ENCODE measurements at regions not wholly inside any gene's neighbourhood (a gene's known extent, or its start where the extent isn't known, plus 50 kb on each side); places are given as distances from the start of the nearest gene placed in this dataset.

- CTCF ChIA-PET = no interaction called here
- POLR2A ChIA-PET = no interaction called here
Measured at GRCh38 chrX:121256647-121257046, 209.2 kb downstream of the GLUD2 start.

DNA sequence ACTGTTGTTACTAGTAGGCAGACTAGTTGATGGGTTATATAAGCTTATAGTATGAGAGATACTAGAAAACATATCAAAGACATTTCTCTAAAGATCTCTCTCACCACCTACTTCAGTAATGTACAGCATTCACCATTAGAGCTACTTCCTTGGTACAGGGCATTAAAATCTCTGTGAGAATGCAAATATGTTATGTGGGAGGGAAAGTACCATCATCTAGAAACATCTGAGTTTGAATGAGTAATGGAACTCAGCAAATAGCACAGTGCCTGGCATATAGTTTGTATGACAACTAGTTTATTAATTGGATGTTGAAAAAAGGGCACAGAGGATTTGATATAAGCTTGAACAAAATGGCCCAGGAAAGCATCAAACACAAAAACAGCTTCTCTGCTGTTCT is 211.1 kb downstream of the GLUD2 start:
- TF ChIP-seq, protein P1, sequence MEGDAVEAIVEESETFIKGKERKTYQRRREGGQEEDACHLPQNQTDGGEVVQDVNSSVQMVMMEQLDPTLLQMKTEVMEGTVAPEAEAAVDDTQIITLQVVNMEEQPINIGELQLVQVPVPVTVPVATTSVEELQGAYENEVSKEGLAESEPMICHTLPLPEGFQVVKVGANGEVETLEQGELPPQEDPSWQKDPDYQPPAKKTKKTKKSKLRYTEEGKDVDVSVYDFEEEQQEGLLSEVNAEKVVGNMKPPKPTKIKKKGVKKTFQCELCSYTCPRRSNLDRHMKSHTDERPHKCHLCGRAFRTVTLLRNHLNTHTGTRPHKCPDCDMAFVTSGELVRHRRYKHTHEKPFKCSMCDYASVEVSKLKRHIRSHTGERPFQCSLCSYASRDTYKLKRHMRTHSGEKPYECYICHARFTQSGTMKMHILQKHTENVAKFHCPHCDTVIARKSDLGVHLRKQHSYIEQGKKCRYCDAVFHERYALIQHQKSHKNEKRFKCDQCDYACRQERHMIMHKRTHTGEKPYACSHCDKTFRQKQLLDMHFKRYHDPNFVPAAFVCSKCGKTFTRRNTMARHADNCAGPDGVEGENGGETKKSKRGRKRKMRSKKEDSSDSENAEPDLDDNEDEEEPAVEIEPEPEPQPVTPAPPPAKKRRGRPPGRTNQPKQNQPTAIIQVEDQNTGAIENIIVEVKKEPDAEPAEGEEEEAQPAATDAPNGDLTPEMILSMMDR (IDR thresholded peaks at IDR 0.05; ENCODE audit: control extremely low read depth, extremely low read depth, low read depth, missing control alignments) = no peak
- no peak for DNase-seq (ENCODE audit: extremely low spot score)
- ChIA-PET CTCF (interaction anchor here (0.6 to 1.4 kb wide), 2 partner anchors 50 to 64 kb away, joined by 3 to 4 read pairs; no protein-coding TSS in a partner anchor), POLR2A (no interaction called here)

More at GRCh38 chrX:121256647-121257046, 209.2 kb downstream of the GLUD2 start:
- TF ChIP-seq, protein P1 (IDR thresholded peaks at IDR 0.05; ENCODE audit: control extremely low read depth, extremely low read depth, low read depth, missing control alignments) = no peak
- no peak for DNase-seq (ENCODE audit: extremely low spot score)

DNA sequence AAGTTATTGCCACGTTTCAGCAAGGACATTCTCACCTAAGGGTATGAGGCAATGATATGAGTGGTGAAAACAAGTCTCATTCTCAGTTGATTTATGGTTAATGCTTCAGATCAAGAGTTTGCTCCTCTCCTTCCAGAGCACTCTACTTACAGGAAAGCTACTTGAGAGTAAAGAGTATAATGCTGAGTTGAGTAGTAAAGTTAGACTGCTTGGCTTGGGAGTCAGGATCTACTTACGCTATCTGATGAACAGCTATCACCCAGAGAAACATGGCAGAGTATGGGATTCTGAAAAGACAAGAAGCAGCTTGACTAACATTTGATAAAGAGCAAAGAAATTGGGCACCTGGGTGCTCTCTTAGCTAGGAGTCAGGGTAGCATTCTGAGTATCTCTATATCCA is 211.8 kb downstream of the GLUD2 start:
- no peak for DNase-seq (ENCODE audit: extremely low spot score)
- POLR2A ChIA-PET = no interaction called here
- CTCF ChIA-PET = interaction anchor here (0.8 to 1.4 kb wide), 2 partner anchors 13 to 63 kb away, joined by 3 to 4 read pairs; no protein-coding TSS in a partner anchor
- TF ChIP-seq, protein P1 (IDR thresholded peaks at IDR 0.05; ENCODE audit: control extremely low read depth, extremely low read depth, low read depth, missing control alignments) = no peak

- CTCF ChIA-PET = no interaction called here
- DNase-seq (ENCODE audit: extremely low spot score) = no peak
- POLR2A ChIA-PET = no interaction called here
- TF ChIP-seq, protein P1 (IDR thresholded peaks at IDR 0.05; ENCODE audit: control extremely low read depth, extremely low read depth, low read depth, missing control alignments) = no peak
Measured at GRCh38 chrX:121260596-121261240, 213.3 kb downstream of the GLUD2 start.

DNA sequence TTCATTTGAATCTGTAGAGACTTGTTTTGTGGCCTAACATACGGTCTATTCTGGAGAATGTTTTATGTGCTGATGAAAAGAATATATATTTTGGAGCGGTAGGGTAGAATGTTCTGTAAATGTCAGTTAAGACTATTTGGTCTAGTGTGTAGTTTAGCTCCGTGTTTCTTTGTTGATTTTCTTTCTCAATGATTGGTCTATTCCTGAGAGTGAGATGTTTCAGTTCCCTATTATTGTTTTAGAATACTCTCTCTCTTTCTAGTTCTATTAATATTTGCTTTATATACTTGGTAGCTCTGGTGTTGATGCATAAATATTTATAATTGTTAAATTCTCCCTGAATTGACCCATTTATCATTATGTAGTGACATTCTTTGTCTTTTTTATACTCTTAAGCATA is 236.5 kb downstream of the GLUD2 start:
- ChIA-PET POLR2A (no interaction called here), CTCF (no interaction called here)

DNA sequence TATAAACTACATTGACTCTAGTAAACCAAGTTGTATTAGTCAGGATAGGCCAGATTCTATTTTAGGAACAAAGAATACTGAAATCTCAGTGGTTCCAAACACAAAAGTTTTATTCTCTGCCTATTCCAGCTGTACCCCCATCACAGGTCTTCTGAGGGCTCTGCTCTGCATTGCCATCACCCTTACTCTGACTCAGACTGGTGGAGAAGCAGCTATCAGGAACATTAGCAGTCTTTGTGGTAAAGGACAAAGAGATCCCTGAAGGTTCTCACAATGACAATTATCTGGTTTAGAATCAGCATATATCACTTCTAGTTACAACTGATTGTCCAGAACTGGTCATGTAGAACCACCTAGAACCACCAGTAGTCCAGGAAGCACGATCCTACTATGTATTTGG is 251.1 kb downstream of the GLUD2 start:
- ChIA-PET CTCF (no interaction called here), POLR2A (interaction anchor here (0.6 kb wide), 1 partner anchor 931 kb away, joined by 3 read pairs; no protein-coding TSS in a partner anchor)
- DNase-seq (ENCODE audit: extremely low spot score) = no peak

More for the DNA sequence above, 236.5 kb downstream of the GLUD2 start:
- TF ChIP-seq, protein P1 (IDR thresholded peaks at IDR 0.05; ENCODE audit: control extremely low read depth, extremely low read depth, low read depth, missing control alignments) = no peak
- DNase-seq (ENCODE audit: extremely low spot score) = no peak

More for the DNA sequence above, 251.1 kb downstream of the GLUD2 start:
- TF ChIP-seq, protein P1 (IDR thresholded peaks at IDR 0.05; ENCODE audit: control extremely low read depth, extremely low read depth, low read depth, missing control alignments) = no peak
